NCI-H1092 (cell line): ENCODE measurements at regions not wholly inside any gene's neighbourhood (a gene's known extent, or its start where the extent isn't known, plus 50 kb on each side); places are given as distances from the start of the nearest gene placed in this dataset.

Source experiments
- DNase-seq: peaks from one replicate; lab custom pipeline; 2025; lab: John Stamatoyannopoulos, UW

DNA sequence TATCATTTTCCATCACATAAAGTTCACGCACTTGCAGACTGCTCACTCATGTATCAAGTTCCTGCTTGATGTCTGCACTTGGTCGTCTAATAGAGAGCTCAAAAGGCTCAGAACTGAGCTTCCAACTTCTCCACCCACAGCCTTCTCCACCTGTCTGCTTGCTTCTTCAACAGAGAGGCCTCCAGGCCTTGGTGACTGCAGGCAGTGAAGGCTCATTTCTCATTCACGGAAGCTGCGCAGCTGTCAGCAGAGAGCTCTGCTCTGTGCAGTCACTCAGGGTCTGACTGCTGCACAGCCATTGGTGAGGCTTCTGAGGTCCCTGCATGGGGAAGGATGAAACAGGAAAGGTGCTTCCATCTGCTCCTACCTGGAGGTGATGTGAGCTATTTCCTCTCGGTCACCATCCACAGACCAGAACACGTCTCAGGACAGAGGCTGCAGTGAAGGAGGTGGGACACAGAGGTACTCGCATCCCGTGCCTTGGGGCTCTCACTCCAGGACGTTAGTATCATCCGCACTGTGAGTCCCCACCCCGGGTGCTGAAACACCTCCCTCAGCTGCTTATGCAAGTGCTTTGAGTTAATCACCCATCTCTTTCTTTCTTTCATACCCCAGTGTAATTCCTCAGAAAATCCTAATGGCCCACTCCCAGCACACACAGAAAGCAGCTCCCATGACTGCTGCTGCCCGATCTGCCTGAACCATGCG, 126.2 kb downstream of the TMEM18 start:
- no peak for DNase-seq

DNA sequence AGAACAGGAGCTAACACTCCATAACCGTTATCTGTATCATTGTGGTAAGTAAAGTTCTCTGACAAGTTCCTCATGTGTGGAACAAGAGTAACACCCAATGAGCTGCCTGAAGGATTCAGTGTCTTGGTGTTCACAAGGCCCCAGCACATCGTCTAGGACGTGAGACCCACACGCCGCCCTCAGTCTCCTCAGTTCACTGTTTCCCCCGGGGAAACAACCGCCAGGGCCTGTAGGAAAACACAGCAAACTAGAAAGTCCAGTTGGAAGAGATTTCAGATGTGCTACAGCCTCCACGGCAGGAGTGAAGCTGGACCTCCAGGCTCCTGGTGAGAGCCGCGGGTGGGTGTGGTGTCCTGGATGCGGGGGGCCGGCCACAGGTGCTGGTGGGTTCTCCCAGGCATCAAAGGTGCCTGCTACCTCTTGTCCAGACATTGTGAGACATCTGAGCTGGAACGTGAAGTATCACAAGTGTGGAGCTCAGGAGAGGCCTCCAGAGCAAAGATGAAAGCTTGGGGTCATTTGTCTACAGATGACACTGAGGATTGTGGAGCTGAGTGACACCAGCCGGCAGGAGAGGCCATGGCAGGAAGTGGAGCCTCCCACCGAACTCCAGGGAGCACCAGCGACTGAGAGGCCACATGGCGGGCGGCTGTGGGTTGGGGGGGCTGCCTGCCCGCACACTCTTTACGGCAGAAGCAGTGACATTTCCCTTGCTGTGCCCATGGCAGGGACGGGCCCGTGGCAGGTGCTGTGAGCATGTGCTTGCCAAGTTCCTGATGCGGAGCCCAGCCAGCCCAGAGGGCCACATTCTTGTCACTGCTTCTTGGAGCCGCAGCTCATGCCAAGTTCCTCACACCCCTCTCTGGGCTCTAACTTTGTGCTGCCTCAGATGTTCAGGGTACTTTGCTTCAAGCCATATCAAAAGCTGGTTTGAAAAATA, 131.2 kb downstream of the TMEM18 start:
- no peak for DNase-seq

DNA sequence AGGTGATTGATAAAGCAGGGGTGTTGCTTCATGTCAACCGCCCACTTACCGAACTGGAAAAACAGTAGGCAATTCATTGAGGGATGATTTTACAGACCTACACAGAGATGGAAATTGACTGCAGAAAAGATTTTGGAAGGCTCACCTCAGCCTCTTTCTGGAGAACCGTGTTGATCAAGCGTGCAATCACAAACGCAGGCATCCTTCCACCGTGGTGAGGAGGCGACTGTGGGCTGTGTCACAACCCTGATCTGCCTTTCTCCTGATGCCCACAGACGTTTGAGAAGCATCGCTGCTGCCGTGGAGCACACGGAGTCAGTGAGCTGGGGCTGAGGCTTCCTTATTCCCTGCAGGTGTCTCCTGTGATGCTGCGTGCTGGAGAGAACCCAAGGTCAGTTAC, 132.0 kb downstream of the TMEM18 start:
- no peak for DNase-seq

DNA sequence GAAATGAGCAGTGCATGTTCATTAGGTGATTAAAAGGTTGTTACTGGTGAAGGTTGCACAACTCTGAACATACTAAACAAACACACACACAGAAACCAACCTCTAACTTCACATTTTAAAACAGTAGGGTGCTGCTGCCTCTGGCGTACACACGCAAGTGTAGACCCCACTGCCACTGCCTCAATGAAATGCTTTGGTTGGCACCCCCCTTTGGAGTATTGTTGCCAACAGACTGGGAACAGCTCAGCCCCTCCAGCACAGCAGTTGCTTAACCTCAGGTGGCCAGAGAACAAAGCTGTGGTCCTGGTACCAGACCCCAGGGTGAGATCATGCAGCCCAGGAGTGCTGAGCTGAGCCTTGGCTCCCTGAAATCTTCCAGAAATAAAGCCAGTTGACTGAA, 138.6 kb downstream of the TMEM18 start:
- DNase-seq = no peak

DNA sequence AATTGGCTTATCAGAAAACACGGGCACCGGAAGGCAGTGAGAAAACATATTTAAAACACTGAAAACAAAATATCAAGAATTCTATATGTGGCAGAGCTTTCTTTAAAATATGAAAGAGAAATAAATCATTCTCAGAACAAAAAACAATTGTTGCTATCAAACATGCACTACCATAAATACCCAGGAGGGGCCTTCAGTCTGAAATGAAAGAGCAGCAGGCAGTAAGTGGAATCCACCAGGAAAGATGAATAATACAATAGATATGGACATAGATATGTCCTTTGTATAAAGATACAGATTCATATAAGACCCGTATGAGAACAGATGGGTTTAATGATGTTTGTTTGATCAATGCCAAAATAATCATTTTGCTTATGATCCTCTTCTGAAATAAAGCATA, 142.0 kb downstream of the TMEM18 start:
- no peak for DNase-seq

DNA sequence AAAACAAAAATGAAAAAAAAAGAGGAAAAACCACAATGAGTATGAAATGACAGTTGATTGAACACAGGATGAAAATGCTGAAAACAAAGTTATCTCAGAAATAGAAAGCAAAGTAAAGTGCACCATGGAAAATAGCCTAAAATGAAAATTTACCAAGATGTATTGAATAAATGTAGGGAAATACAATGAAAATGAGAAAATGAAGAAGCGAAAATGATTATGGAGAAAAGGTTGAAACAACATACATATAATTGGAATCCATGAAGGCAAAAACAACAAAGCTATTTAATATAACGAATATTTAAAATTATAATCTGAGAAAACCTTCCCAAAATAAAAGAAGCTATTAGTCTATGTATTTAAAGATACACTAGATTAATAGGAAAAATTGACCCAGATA, 147.4 kb downstream of the TMEM18 start:
- no peak for DNase-seq

DNA sequence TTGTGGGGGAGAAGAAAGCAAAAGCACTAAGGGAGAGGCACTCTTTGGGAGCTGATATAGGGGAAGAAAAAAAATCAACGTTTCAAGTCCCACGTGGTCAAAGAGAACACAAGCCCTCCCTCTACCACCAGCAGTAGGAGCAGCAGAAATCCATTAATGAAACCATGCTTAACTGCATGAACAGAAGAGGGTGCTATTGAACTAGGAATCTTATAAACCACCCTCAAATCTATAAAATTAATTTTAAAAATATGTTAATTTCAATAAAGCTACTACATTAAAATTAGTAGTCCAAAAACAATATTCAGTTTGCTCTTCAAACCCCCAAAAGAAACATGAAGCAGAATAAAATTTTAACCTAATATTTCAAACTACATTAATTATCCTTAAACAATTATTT, 147.8 kb downstream of the TMEM18 start:
- DNase-seq = peak; percentile 45

DNA sequence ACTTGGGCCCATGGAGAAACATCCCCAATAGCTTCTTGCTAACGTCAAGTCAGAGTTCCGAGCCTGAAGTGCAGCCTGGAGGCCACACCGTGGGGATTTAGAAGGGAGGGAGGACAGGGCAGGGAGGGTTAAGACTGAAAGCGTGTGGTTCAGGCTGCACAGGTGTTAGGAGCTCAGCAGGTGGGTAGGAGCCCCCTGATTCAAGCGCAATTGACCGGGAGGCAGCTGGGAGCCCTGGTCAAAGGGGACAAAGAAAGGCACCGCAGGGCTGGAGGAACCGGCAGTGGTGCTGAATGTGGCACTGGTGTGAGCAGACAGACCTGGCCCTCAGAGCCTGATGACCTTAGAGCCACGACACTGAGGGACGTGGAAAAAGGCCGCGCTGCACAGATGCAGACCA, 149.6 kb downstream of the TMEM18 start:
- DNase-seq = no peak

DNA sequence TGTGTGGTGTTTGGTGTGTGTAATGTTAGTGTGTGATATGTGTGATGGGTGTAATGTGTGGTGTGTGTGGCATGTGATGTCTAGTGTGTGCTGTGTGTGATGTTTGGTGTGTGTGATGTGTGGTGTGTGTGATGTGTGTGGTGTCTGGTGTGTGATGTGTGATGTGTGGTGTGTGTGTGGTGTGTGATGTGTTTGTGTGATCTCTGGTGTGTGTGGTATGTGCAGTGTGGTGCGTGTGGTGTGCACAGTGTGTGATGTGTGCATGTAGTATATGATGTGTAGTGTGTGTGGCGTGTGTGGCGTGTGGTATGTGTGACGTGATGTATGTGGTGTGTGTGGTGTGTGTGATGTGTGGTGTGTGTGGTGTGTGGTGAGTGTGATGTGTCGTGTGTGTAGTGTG, 150.3 kb downstream of the TMEM18 start:
- no peak for DNase-seq

DNA sequence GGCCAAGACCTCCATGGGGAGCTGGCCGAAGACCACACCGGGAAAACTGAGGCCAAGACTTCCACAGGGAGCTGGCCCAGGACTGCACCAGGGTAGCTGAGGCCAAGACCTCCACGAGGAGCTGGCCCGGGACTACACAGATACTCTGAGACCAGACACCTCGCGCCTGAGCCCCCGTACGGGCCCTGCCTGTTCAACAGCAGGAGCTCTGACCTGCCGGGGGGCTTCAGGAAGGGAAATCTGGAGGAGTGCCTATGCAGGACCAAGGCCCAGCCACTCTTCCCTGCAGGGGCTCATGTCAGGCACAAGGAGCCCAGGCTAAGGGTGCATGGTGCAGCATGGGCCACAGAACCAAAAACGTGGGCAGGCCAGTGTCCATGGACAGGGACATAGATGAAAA, 151.6 kb downstream of the TMEM18 start:
- no peak for DNase-seq

DNA sequence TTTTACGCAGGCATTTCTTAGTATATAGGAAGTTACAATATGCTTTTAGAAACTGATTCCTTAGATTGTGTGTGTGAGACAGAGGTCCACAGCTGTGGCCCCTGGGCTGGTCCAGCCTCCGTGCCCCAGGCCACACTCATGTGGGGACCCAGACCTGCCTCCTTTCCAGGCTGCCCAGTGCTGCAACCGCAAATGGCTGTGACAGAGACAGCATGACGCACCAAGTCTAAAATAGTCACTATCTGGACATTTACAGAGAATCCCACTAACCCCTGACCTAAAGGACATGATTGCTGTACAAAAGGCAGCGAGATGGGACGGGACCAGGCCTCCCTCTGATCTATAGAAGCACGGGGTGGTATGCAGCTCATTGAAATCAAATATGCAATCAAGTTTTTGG, 152.2 kb downstream of the TMEM18 start:
- no peak for DNase-seq

DNA sequence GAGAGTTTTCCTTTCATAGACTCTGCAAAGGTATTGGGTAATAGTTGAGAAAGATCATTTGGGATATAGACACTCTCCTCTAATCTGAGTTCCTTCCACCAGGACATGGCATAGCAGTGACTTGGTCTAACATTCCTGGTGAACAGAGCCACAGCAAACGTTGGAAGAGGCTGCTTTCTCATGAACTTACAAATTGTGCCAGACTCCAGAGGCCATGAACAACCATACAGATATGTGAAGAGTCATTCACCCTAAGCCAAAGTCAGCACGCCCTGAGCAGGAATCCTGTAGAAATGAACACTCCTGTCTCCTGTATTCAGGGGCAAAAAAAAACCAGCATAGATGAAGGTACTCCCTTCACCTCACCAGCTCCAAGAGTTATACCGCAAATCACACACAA, 152.8 kb downstream of the TMEM18 start:
- DNase-seq = no peak

DNA sequence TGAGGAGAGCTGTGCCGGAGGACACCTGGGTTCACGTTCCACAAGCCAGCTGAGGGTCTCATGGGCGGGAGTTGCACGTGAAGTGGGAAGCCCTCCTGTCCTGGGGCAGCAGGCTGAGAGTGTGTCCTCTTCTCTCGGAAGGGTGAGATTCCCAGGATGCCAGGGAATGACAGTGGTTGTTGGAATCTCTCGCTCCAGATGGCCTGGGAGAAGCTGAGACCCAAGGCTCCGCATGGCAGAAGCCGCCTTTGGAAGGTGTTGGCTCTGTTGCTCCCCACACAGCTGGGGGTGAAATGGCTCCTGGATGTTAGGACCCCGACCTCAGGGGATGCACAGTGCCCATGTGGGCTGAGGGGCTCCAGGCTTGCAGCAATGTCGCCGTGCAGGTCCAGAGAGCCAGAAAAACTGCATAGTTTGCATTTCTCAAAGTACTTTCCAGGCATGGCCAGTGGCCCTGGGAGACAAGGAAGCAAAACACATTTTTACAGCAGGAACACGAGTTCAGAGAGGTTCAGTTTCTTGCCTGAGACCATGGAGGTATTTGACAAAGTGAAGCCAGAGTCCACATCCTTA, 153.4 kb downstream of the TMEM18 start:
- no peak for DNase-seq

DNA sequence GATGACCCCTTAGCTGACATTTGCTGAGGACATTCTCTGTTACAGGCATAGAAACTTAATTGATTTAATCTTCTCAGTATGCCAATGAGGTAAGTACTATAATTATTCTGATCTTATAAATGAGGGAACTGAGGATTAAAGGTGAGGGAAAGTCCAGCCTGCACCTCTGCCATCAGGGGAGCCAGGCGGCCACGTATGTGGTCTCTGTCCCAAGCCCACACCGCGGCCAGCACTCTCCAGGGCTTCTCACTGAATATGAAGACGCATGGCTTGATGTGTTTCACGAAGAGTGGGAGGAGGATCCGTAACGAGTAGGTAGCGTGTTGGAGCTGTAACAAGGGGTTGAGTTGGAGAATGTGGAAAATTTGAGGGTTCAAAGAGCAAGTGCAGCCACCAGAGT, 154.4 kb downstream of the TMEM18 start:
- no peak for DNase-seq

DNA sequence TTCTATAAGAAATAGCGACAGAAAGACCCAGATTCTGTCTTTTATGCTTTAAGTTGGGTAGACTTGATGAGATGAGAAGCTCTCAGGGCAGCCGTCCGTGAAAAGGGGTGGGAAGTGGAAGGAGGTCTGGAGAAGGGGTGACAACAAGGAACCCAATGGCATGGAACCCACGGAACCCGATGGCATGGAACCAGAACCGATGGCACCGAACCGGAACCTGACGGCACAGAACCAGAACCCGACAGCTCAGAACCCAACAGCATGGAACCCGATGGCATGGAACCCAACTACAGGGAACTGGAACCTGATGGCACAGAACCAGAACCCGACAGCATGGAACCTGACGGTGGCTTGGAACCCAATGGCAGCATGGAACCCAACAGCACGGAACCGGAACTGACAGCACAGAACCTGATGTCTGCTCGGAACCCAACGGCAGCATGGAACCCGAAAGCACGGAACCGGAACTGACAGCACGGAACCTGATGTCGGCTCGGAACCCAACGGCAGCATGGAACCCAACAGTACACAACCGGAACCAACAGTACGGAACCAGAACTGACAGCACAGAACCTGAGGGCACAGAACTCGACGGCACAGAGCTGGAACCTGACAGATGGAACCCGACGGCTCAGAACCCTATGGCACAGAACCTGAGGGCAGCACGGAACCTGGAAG, 155.2 kb downstream of the TMEM18 start:
- DNase-seq = no peak

DNA sequence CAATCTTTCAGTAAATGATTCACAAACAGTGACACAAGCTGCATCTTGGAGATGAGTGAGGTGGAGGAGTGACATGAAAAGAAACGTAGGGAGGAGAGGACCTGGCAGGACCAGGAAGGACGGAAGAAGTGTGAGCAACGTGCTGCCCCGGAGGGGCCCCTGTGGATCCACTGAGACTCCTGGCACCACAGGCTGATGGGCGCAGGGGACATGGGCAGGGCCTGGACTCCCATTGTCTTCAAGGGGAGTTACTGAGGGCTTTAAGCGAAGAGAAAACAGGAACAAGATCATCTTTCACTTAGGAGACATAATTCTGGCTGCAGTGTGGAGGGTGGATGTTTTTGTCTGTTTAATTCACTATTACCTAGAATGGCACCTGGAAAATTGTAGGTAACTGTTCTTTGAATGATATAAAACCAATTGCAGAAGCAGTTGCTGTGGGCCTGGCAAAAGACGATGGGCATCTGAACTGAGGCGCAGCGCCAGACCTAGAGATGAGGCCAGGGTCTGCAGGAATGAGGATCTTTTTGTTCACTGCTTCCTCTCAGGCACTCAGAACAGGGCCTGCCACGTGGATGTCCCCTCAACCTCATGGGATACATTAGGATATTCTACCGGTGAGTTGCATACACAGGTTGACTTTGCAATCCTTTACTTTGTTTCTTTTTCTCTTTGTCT, 156.4 kb downstream of the TMEM18 start:
- DNase-seq = no peak

DNA sequence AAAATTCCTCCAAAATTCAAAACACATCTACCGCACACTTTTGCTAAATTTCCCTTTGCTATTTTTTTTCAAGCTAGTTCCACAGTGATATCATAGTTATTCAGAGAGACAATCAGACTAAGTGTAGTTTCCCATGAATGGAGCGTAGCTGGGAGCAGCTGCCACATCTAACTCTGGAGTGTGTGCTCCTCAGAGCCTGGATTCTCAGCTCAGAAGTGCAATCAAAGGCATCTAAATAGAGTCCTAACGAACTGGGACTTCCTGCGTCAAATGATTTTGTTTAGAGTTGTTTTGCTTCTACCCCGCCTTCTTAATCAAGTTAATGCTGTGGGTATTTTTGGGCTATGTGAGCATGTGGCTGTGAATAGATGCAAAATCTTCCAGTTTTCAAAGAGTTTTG, 160.3 kb downstream of the TMEM18 start:
- DNase-seq = no peak

DNA sequence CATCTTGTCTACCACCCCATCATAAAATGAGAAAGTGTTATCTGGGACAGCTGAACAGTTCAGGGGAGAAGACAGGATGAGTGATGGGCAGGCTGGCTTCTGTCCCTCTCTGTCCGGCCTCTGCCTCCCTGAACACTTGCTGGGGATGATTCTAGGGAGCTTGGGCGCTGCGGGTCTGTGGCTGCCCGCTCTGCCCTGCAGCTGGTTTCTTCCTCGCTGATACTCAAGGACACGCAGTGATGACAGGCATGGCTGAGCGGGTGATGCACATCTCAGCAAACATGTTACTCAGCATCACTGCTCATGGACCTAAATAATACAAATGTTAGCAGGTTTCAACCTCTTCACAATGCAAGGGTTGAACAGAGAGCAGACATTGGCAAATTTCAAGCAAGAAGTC, 161.1 kb downstream of the TMEM18 start:
- DNase-seq = no peak

DNA sequence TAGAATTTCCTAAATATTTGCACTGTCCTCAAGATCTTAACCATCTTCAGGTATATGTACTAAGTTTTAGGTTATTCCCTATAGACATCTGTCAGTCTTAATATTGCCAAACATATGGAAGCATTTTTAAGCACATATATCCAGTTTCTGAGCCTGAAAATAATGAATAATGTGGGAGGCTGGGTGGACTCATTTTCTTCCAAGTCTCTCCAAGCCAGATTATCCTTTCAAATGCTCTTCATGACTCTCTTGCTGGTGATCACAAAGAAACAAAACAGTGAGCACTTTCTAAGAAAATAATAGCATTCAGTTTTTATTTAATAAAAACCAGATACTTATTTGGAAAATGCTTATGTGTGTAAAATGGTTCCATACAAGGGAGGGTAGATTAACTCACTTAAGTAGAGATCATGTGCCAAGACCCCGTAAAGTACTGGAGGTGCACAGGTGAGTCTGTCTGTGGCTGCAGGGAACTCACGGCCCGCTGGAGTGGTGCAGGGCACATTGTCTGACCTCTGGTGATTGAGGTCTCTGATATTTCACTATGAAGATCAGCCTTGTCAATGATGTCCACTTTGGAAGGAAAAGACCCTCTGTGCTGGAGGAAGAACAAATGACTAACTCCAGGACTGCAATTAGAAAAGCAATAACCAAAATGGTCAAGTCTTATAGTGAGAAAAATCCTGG, 161.6 kb downstream of the TMEM18 start:
- no peak for DNase-seq

DNA sequence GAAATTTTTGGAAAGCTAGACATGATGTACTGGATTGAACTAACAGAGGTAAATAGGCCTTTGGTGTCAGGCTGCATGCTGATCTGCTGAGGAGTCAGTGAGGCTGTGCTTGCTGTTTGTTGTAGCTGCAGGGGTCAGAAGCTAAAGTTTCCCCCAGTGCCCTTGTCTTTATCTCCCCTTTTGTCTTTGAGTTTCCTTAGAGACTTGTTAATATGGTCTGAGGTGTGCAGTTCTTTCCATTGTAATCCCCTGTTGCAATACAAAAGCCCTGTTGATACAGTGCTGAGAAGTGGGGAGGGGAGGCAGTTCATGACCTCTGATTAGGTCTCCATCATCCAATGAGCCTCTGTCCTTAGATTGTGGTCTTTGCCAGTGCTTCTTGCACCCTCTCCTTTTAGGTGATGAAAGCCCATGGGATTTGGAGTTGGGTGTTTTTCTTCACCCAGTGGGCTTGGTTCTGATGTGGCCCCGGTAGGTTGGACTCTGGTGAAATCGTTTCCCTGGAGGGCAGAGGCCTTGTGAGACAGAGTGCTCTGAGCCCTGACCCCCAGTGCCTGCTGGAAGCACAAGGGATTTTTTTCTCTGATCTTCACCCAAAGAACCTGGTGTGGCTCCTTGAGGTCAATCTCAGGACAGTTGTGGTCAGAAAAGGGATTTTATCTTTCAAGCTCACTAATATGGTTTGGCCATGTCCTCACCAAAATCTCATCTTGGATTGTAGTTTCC, 163.1 kb downstream of the TMEM18 start:
- no peak for DNase-seq

DNA sequence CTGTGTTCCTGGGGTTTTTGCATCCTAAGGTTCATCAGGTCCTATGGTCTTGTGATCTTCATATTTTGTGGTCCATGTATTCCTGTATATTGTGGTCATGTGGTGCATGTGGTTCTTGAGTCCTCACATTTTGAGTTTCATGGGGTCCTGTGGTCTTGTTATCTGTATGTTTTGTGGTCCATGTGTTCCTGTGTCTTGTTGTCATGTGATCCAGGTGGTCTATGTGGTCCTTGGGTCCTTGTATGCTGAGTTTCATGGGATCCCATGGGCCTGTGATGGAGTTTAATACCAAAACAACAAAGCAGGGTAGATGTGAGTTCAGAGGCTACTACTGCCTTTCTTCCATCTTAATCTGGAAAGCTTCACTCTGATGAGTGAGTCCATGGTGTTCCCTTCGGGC, 166.4 kb downstream of the TMEM18 start:
- no peak for DNase-seq
